Astrocyte of the spinal cord (primary cell): ENCODE measurements at regions not wholly inside any gene's neighbourhood (a gene's known extent, or its start where the extent isn't known, plus 50 kb on each side); places are given as distances from the start of the nearest gene placed in this dataset.

ENCODE experiments used
- DNase-seq: peaks from one replicate; pipeline ENCODE4 v3.0.0; 2011; ENCODE audit warnings: low read depth, low spot score
- H3K4me3 ChIP-seq: 2 replicates; pipeline ENCODE4 v1.5.1; 2011; ENCODE audit warnings: low read depth, mild to moderate bottlenecking, low read length, moderate library complexity
- CTCF ChIP-seq: IDR thresholded peaks from 2 replicates; pipeline ENCODE4 v1.5.1; 2012; ENCODE audit warnings: low read depth, mild to moderate bottlenecking, low read length, inconsistent platforms
- in situ Hi-C: cut with HindIII; loops from 2 replicates; pipeline ENCODE4 v1.10.0; 2017; ENCODE audit warnings: low sequenced_read_pairs

GRCh38 chr17:71494062-71494855 is 626.6 kb upstream of the SOX9 start:
- in situ Hi-C loops = no loop called here
- DNase-seq = peak; percentile 62
- no peak for TF ChIP-seq CTCF
- H3K4me3 ChIP-seq = no peak overlapping the region

GRCh38 chr17:71495420-71495819 is 625.4 kb upstream of the SOX9 start:
- DNase-seq = no peak
- TF ChIP-seq CTCF = no peak
- H3K4me3 ChIP-seq = no peak overlapping the region
- in situ Hi-C loops = no loop called here

- no peak overlapping the region for H3K4me3 ChIP-seq
- in situ Hi-C loops = no loop called here
- TF ChIP-seq CTCF = no peak
- DNase-seq = no peak
Observed at GRCh38 chr17:71496552-71496951, 624.3 kb upstream of the SOX9 start.

GRCh38 chr17:71500761-71501555 is 619.9 kb upstream of the SOX9 start:
- H3K4me3 ChIP-seq = no peak overlapping the region
- no peak for DNase-seq
- in situ Hi-C loops = no loop called here
- TF ChIP-seq CTCF = no peak

GRCh38 chr17:71501711-71502110 is 619.1 kb upstream of the SOX9 start:
- DNase-seq = no peak
- in situ Hi-C loops = no loop called here
- no peak overlapping the region for H3K4me3 ChIP-seq
- no peak for TF ChIP-seq CTCF

GRCh38 chr17:71502443-71502842 is 618.4 kb upstream of the SOX9 start:
- H3K4me3 ChIP-seq = no peak overlapping the region
- in situ Hi-C loops = no loop called here
- no peak for TF ChIP-seq CTCF
- DNase-seq = no peak
